ENCODE measurements at regions not wholly inside any gene's neighbourhood (a gene's known extent, or its start where the extent isn't known, plus 50 kb on each side); places are given as distances from the start of the nearest gene placed in this dataset.

DNA sequence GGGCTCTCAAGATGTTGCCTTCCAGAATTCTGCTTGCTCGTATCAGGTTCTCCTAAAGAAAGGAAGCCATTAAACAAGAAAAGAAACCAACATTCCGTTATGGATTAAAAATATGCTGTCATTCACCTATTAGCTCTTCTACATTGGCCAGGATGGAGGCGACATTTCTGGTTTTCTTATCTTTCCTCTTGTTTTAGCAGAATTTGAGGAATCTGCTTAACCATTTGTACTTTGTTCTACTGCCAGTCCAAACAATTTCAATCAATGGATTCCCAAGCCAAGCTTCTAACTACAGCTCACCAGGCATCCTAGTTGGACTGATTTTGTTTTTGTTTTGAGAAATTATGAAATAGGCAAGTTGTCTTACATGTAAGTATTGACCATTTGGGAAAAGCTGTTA lies 164.6 kb upstream of the TSC22D2 start:
- no peak for DNase-seq (ENCODE audit: low read depth)
- TF ChIP-seq, protein P1, sequence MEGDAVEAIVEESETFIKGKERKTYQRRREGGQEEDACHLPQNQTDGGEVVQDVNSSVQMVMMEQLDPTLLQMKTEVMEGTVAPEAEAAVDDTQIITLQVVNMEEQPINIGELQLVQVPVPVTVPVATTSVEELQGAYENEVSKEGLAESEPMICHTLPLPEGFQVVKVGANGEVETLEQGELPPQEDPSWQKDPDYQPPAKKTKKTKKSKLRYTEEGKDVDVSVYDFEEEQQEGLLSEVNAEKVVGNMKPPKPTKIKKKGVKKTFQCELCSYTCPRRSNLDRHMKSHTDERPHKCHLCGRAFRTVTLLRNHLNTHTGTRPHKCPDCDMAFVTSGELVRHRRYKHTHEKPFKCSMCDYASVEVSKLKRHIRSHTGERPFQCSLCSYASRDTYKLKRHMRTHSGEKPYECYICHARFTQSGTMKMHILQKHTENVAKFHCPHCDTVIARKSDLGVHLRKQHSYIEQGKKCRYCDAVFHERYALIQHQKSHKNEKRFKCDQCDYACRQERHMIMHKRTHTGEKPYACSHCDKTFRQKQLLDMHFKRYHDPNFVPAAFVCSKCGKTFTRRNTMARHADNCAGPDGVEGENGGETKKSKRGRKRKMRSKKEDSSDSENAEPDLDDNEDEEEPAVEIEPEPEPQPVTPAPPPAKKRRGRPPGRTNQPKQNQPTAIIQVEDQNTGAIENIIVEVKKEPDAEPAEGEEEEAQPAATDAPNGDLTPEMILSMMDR (conservative IDR thresholded peaks at IDR 0.05; ENCODE audit: low read depth, low read length) = no peak
- no peak overlapping the region for H3K4me3 ChIP-seq (ENCODE audit: low read length)

DNA sequence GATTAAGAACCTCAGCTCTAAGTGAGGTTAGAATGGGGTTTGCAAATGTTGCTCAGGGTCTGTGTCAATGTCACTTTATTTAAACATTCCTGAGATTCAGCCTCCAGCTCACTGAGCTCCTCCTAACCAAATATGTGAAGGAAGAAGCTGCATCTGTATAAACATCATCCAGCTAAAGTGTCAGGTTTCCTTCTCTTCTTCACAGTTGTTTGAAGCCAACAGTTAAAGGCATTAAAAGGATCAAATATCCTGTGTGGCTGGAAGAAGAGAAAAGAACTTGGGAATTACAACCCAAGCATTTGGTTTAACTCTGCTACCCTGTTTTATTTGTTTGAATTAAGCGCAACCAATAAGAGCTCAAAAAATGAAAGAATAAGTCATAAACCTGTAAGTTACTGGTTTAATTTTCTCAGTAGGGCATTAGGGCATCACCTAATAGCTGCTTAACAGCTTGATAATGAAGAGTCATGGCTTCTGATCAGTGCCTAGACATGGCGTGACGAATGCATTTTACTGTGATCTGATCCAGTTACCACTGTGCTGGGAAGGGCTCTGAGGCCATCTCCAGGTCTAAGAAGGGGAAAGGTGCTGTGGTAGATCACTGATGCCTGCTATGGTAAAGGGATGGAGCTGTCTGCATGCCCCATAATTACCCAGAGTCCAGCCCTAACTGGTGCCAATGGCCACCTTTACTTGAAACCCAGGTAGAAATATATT lies 165.7 kb upstream of the TSC22D2 start:
- no peak overlapping the region for H3K4me3 ChIP-seq (ENCODE audit: low read length)
- TF ChIP-seq, protein P1 (conservative IDR thresholded peaks at IDR 0.05; ENCODE audit: low read depth, low read length) = no peak
- DNase-seq (ENCODE audit: low read depth) = no peak

DNA sequence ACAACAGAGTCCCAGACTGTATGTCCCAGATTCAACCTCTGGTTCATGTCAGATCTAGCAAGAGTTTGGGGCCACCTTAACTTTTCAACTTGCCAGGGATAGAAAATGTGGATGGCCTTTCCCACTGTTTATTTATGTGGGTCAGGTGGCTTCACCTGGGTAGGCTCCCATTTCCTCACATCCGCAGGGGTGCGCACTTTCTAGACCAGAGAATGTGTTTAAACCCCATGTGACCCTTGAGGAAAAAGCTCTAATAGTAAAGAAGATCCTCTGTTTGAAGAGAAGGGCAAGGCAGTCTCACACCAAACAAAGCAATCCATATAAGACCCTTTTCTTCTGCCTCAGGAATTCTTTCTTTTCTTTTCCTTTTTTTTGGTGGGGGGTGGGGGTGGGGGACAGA lies 167.2 kb upstream of the TSC22D2 start:
- H3K4me3 ChIP-seq (ENCODE audit: low read length) = no peak overlapping the region
- no peak for DNase-seq (ENCODE audit: low read depth)
- TF ChIP-seq, protein P1 (conservative IDR thresholded peaks at IDR 0.05; ENCODE audit: low read depth, low read length) = no peak

DNA sequence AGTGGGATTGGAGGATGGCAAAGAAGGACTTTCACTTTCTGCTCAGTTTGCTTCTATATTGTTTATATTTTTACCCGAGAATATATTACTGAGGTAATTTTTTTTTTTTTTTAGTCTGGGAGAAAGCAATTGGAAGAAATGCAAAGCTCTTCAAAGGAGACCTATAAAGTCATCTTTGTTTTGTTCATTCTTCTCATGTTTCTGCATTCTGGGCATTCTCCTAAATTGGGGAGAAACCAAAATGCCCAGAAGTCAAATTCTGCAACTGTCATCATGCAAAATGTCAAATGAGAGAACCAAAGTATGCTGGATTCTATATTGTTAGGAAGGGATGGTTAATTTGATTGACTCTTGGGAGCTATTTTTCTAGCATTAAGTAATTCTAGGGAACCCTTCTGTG lies 168.3 kb upstream of the TSC22D2 start:
- H3K4me3 ChIP-seq (ENCODE audit: low read length) = no peak overlapping the region
- no peak for DNase-seq (ENCODE audit: low read depth)
- TF ChIP-seq, protein P1 (conservative IDR thresholded peaks at IDR 0.05; ENCODE audit: low read depth, low read length) = no peak

DNA sequence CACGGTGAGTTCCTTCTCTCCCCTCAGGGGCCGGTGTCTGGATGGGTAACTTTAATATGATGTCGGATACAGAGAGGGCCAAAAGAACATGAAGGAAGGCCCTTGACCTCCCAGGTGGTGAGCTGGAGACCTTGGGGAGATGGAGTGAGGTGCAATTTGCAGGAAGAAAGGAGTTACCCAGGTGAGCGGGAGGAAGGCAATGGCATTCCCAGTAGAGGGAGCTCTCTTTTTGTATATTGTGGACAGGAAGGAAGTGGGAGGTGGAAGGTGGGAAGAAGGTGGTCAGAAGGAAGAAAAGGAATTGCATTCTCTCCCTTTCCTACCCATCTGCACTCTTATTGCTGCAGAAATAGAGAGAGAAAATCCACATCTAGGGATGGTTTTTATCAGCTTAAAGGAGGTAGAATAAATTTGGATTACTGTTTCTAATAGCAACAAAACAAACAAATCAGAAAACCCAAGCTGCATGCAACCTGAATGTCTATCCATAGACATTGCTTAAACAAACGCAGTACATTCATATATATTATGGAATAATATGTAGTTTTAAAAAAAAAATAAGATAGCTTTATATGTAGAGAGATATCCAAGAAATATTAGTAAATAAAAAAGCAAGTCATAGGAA lies 169.0 kb upstream of the TSC22D2 start:
- H3K4me3 ChIP-seq (ENCODE audit: low read length) = no peak overlapping the region
- no peak for DNase-seq (ENCODE audit: low read depth)
- TF ChIP-seq, protein P1 (conservative IDR thresholded peaks at IDR 0.05; ENCODE audit: low read depth, low read length) = peak; percentile 72

DNA sequence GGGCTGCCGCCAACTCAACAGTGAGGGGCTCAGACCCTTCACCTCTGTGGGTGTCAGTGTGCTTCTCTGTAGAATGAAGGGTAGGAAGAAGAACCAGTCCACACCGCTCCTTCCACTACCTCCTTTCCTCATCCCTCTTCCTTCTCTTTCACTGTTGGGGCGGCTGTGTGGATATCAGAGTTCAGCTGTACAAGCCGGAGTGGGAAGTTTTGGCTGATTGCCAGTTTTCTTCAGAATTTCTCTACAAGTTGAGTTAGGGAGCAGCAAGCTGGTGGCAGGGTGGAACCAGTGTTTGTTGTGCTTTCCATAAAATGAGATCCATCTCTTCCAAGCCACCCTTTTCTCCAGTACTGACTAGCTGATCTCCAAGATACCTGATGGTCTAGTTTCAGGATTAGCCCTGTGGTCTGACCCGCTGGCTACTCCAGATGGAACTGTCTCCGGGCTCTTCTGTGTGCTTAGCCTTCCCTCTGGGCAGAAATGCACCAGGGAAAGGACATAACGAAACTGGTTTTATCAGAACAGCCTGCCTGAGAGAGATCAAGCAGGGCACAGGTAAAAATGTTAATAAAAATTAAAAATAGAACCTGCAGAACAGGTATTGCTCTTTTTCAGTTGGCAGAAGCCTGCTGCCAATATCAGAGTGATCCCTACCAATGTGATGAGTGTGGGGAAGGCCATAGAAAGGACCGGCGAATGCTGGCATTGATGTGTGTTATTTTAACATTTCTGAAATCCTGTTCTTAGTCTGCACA lies 169.9 kb upstream of the TSC22D2 start:
- TF ChIP-seq, protein P1 (conservative IDR thresholded peaks at IDR 0.05; ENCODE audit: low read depth, low read length) = no peak
- no peak overlapping the region for H3K4me3 ChIP-seq (ENCODE audit: low read length)
- no peak for DNase-seq (ENCODE audit: low read depth)
